HG02623 (cell line): ENCODE measurements at regions not wholly inside any gene's neighbourhood (a gene's known extent, or its start where the extent isn't known, plus 50 kb on each side); places are given as distances from the start of the nearest gene placed in this dataset.
"Not testable (repeated sequence)": the region's sequence is repeated elsewhere in the genome, so short reads cannot be mapped to it uniquely, and the experiment has no call there.

ENCODE experiments used
- ATAC-seq: cut with Tn5 transposase; IDR thresholded peaks from one replicate; pipeline ENCODE4 v1.9.1; 2021; ENCODE audit warnings: moderate library complexity; ENCODE audit not compliant: unreplicated experiment

- no peak for ATAC-seq
Measured at GRCh38 chr2:53497020-53497419, 270.6 kb upstream of the CHAC2 start.

GRCh38 chr2:53493210-53493609 lies 274.4 kb upstream of the CHAC2 start:
- no peak for ATAC-seq

GRCh38 chr2:53490659-53491058 lies 276.9 kb upstream of the CHAC2 start:
- ATAC-seq: no peak

GRCh38 chr2:53486185-53486899 lies 281.3 kb upstream of the CHAC2 start:
- not testable (repeated sequence) for ATAC-seq

- ATAC-seq: no peak
Measured at GRCh38 chr2:53485021-53485728, 282.4 kb upstream of the CHAC2 start.

GRCh38 chr2:53484531-53484930 lies 283.1 kb upstream of the CHAC2 start:
- no peak for ATAC-seq

GRCh38 chr2:53477517-53477916 lies 290.1 kb upstream of the CHAC2 start:
- ATAC-seq: no peak

GRCh38 chr2:53476834-53477233 lies 290.8 kb upstream of the CHAC2 start:
- no peak for ATAC-seq

GRCh38 chr2:53475766-53476165 lies 291.8 kb upstream of the CHAC2 start:
- ATAC-seq: no peak

GRCh38 chr2:53475321-53475720 lies 292.3 kb upstream of the CHAC2 start:
- no peak for ATAC-seq

- no peak for ATAC-seq
Measured at GRCh38 chr2:53474914-53475313, 292.7 kb upstream of the CHAC2 start.

- ATAC-seq: no peak
Measured at GRCh38 chr2:53473775-53474311, 293.8 kb upstream of the CHAC2 start.

GRCh38 chr2:53473236-53473635 lies 294.4 kb upstream of the CHAC2 start:
- no peak for ATAC-seq

GRCh38 chr2:53467467-53468180 lies 300.0 kb upstream of the CHAC2 start:
- ATAC-seq: no peak

- no peak for ATAC-seq
Measured at GRCh38 chr2:53463806-53464726, 303.5 kb upstream of the CHAC2 start.

- ATAC-seq: no peak
Measured at GRCh38 chr2:53460937-53461336, 306.7 kb upstream of the CHAC2 start.

GRCh38 chr2:53460347-53460746 lies 307.3 kb upstream of the CHAC2 start:
- ATAC-seq: no peak

GRCh38 chr2:53455094-53455493 lies 312.5 kb upstream of the CHAC2 start:
- ATAC-seq: no peak

GRCh38 chr2:53452957-53453748 lies 314.5 kb upstream of the CHAC2 start:
- no peak for ATAC-seq

- ATAC-seq: no peak
Measured at GRCh38 chr2:53452400-53452799, 315.2 kb upstream of the CHAC2 start.
